ENCODE measurements at regions not wholly inside any gene's neighbourhood (a gene's known extent, or its start where the extent isn't known, plus 50 kb on each side); places are given as distances from the start of the nearest gene placed in this dataset.

DNA sequence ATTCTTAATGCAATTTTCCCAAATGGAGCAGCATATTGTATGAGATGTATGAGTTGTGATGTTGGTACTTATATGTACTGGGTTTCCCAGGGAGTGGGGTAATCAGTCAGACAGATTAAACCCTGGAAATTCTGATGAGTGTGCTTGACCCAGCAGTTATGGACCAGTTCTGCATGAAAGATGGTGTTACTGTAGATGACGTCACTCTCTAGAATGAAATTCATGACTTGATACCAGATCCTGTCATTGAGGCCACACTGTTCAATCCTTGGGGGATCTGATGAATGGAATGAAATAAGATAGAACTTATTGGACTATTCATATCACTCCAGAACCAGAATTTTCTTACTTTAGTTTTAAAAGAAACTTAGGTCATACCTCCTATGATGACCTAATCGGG is 534.3 kb downstream of the PLXDC2 start:
- no peaks in the 10 kb centered on the region for H4K20me1 ChIP-seq (replicated peaks in 1 of 2; ENCODE audit: control insufficient read depth in 1 of 2, insufficient read depth in 2 of 2, low read length in 2 of 2)
- no peak overlapping the region for H2BK15ac ChIP-seq (ENCODE audit: low read length)
- H2BK120ac ChIP-seq (replicated peaks; ENCODE audit: low read depth, low read length): no peak overlapping the region
- H2BK5ac ChIP-seq (ENCODE audit: low read depth, low read length): no peak overlapping the region
- 100% methylated on average over 2 of the region's 2 CpGs; no CpG with 5 or more reads in 1 of the 2 experiments for WGBS, 2 experiments (ENCODE audit: extremely low coverage in 1 of 2, insufficient coverage in 1 of 2, insufficient read length in 1 of 2, insufficient replicate concordance in 2 of 2, low coverage in 1 of 2, low lambda C conversion rate in 2 of 2, missing lambda C conversion rate in 1 of 2)
- no peak overlapping the region for H3K4me3 ChIP-seq (ENCODE audit: extremely low read depth in 1 of 4, insufficient read depth in 2 of 4, low read depth in 3 of 4, low read length in 4 of 4)
- H3K4me2 ChIP-seq (ENCODE audit: insufficient read depth in 1 of 2, low read depth in 2 of 2, low read length in 2 of 2): no peak overlapping the region
- FAIRE-seq (no peak), DNase-seq (ENCODE audit: low read depth in 1 of 2, low spot score in 2 of 2) (no peak)
- no peak overlapping the region for H3K27ac ChIP-seq (ENCODE audit: low read depth, low read length)
- no peaks in the 10 kb centered on the region; a peak in 1 of 7 replicates for H3K4me1 ChIP-seq (replicated peaks in 1 of 4; ENCODE audit: control insufficient read depth in 3 of 4, insufficient read depth in 4 of 4, low read length in 3 of 4)
- no peaks in the 10 kb centered on the region for H3K36me3 ChIP-seq (ENCODE audit: control insufficient read depth in 2 of 4, insufficient read depth in 4 of 4, low read length in 3 of 4)
- no peak overlapping the region for H3K56ac ChIP-seq (replicated peaks; ENCODE audit: insufficient read length, low read depth, low read length)
- no peak overlapping the region for H2BK12ac ChIP-seq (ENCODE audit: low read depth, low read length)
- H3K23me2 ChIP-seq (ENCODE audit: low read depth, low read length): no peaks in the 10 kb centered on the region
- no peak overlapping the region for H2AK5ac ChIP-seq (ENCODE audit: low read depth, low read length)
- H3K9ac ChIP-seq (replicated peaks in 1 of 4; ENCODE audit: extremely low read depth in 1 of 4, low read depth in 3 of 4, low read length in 3 of 4): no peak overlapping the region
- no peak for TF ChIP-seq EP300 (IDR thresholded peaks at IDR 0.05; ENCODE audit: borderline replicate concordance in 1 of 2, low read depth in 2 of 2, low read length in 2 of 2)
- no peak for TF ChIP-seq RFX5 (IDR thresholded peaks at IDR 0.05; ENCODE audit: borderline replicate concordance, low read depth, low read length)
- no peak for TF ChIP-seq SIRT6 (IDR thresholded peaks at IDR 0.05; ENCODE audit: low read length)
- no peak for TF ChIP-seq CBX8 (IDR thresholded peaks at IDR 0.05; ENCODE audit: borderline replicate concordance, low read depth, low read length)
- TF ChIP-seq ASH2L (IDR thresholded peaks at IDR 0.05; ENCODE audit: low read length): no peak
- TF ChIP-seq BRCA1 (IDR thresholded peaks at IDR 0.05; ENCODE audit: low read depth, low read length): no peak
- H3K27me3 ChIP-seq (replicated peaks in 1 of 4; ENCODE audit: control insufficient read depth in 3 of 4, extremely low read depth in 1 of 4, insufficient read depth in 3 of 4, low read length in 3 of 4): no peaks in the 10 kb centered on the region
- no peak overlapping the region for H4K8ac ChIP-seq (ENCODE audit: extremely low read depth, insufficient read depth, low read length)
- H4K91ac ChIP-seq (replicated peaks; ENCODE audit: insufficient read length, low read length): no peak overlapping the region
- H3K18ac ChIP-seq (ENCODE audit: extremely low read depth, low read length): no peak overlapping the region
- ChIA-PET CTCF (ENCODE audit: partially characterized antibody) (no interaction called here), POLR2A (ENCODE audit: partially characterized antibody) (no interaction called here)
- H3K4ac ChIP-seq (replicated peaks; ENCODE audit: insufficient read length, low read depth, low read length): no peak overlapping the region
- no peak overlapping the region for H3K23ac ChIP-seq (ENCODE audit: insufficient read length)
- no peak overlapping the region for H4K5ac ChIP-seq (ENCODE audit: insufficient read length, low read depth, low read length)
- no peaks in the 10 kb centered on the region for H3K79me1 ChIP-seq (ENCODE audit: low read depth, low read length)
- H2AFZ ChIP-seq (ENCODE audit: low read length): no peak overlapping the region
- no peak overlapping the region for H3K14ac ChIP-seq (ENCODE audit: insufficient read length)
- H3K9me3 ChIP-seq (ENCODE audit: insufficient read depth in 2 of 2, low read depth in 1 of 2, low read length in 1 of 2): no peaks in the 10 kb centered on the region; a peak in 1 of 4 replicates
- H2BK20ac ChIP-seq (ENCODE audit: low read length): no peak overlapping the region
- no peaks in the 10 kb centered on the region for H3K79me2 ChIP-seq (ENCODE audit: control insufficient read depth in 1 of 2, insufficient read depth in 2 of 2, low read length in 2 of 2)

Data from H1 (cell line).